NCI-H748 treated with DMSO at 0.1 percent for 48 hours (cell line): ENCODE measurements at regions not wholly inside any gene's neighbourhood (a gene's known extent, or its start where the extent isn't known, plus 50 kb on each side); places are given as distances from the start of the nearest gene placed in this dataset.
A peak's percentile ranks its signal among the peaks of the same experiment; 100 is the strongest.

ENCODE experiments used
- DNase-seq: peaks from one replicate; lab custom pipeline; 2025; lab: John Stamatoyannopoulos, UW

DNA sequence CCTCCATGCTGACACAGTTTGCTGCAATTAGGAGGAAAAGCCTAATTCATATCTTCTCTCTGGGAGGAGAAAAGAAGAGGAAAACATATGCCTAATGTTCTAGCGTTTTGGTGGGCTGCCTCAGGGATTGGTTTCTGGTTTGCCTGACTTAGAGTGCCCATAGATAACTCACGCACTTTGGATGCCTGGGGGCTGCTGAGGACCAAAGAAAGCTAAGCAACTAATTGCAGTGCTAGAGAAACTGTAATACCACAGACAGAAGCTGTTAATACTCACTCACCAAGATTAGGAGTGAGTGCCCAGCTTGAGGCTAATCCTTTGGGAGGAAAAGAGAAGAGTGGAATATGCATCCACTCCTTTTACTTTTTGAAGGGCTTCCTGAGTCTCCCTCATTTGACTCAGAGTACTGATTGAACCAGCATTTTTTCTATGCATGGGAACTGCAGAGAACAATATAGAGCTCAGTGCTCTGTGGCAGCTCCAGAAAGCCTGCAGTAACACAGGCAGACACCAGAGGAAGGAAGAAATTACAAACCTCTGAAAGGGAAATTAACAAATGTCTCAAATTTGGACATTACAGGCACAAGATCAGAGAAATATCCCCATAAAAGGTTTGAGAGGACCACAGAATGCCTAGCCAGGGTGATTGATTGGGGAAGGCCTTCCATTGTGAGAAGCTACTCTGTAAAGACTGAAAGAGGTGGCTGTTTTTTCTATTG lies 666.4 kb downstream of the OLFM4 start:
- DNase-seq = no peak

- DNase-seq = no peak
Measured at GRCh38 chr13:53703371-53704080, 674.9 kb downstream of the OLFM4 start.

- no peak for DNase-seq
Measured at GRCh38 chr13:53719281-53719680, 690.7 kb downstream of the OLFM4 start.

DNA sequence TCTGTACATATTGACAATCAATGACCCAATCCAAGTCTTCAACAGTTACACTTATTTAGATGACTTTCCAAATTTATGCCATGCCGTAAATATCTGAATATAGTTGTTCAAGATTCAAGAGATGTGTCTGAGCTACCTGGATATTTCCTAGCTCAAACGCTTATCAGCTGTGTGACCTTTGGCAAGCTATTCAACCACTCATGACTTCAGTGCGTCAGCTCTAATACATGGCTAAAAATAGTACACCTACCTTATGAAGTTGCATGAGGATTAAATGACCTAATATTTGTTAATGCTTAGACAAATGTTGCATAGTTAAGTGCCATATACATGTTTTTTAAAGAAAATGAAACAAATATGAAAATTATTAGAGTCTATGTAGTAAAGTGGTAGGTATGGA lies 704.1 kb downstream of the OLFM4 start:
- DNase-seq = no peak

DNA sequence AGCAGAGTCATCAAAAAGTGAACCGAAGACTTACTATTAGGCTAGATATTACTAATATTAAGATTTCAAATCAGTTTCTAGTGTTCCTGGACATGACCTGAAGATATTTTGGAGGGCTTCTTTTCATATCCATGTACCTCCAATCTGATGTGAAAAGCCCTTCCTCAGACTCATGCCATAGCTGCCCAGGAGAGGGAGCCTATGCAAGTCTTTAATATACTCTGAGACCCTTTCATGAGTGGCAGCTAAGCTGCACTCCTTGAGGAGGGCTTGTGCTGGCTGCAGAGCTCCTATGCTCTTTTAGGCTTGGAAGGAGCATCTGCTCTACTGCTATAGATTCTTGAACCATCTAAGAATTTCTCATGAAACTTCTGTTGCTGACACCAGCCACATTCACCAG lies 715.3 kb downstream of the OLFM4 start:
- DNase-seq = no peak

GRCh38 chr13:53747825-53748224 lies 719.2 kb downstream of the OLFM4 start:
- DNase-seq = no peak

DNA sequence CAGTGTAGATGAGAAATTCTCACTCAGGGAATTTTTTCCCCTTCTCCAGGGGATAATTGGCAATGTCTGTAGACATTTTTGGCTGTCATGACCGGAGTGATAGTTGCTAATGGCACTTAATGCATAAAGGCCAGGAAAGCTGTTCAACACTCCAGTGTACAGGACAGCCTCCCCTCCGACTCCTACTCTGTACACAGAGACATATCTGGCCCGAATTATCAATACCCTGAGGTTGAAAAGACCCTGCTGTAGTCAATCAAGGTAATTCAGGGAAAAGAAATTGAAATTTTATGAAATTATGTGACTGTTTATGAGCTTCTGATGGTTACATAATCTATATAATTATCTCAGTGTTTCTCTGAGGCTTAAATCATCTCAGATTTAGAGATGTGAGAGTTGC lies 720.7 kb downstream of the OLFM4 start:
- DNase-seq = no peak

- DNase-seq = no peak
Measured at GRCh38 chr13:53759016-53759415, 730.4 kb downstream of the OLFM4 start.

DNA sequence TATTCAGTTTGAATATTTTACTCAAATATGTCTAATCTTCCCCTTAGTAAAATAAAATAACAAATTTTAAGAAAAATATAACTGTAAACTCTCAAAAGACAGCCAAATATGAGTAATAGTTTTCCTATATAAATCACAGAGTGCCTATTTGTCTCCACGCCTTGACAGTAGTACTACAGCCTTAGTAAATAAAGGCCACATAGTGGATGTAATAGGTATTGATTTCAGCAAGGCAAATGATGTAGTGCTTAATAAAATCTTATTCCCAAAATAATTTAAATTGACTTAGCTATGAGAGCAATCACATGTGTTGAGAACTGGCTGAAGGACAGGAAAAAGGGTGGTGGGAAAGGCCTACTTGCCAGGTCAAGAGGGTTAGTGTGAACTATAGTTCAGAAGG lies 747.2 kb downstream of the OLFM4 start:
- DNase-seq = no peak

DNA sequence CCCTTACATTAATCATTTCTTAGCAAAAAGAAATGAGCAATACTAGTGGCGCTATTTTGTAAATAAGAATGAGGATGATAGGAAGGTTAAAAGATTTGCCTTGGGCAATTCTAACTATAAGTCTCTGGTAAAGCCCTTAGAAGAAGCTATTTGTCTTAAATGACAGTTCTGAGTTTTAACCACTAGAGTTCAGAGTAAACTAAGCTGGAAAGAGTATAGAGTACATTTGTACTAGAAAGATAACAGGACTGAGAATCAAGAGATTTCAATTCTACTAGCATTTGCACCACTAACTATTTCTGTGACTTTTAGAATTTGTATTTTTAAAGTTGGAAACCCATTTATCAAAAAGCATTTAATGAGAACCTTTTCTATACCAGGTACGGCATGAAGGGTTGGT lies 750.3 kb downstream of the OLFM4 start:
- DNase-seq = no peak

DNA sequence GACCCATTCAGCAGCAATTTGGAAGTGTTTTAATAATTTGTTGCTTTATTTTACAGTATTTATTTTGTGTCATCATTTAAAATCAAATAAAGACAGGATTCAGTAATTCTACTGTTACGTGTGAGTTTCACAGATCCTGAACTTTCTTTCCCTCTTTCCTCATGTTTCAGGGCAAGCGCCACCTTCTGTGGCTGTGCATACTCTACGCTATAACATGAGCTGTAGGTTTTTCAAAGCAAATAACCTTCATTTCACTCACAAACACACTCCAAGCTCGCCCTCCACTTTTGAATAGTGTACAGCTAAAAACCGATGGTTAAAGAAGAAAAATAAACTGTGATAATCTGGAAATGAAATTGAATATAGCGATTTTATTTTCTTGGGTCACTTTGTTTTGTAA lies 753.3 kb downstream of the OLFM4 start:
- peak; percentile 61 for DNase-seq

- DNase-seq = peak; percentile 93
Measured at GRCh38 chr13:53782488-53782961, 753.9 kb downstream of the OLFM4 start.

GRCh38 chr13:53783471-53783870 lies 754.9 kb downstream of the OLFM4 start:
- DNase-seq = peak; percentile 73

DNA sequence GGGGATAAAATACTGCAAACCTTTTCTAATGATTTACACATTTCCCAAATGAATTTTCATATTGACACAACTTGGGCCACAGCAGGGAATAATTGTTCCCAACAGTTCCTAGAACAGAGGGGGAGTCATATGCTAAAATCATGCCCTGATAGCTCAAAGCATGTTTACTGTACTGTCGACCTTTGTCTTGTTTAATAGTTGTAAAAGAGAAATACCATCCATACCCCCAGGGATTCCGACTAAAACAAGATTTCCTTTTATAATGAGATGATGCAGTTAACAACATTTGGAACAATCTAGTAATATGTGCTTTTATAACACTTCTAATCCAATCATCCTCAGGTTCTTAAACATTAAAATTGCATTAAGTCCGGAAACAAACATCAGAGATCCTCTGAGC lies 759.7 kb downstream of the OLFM4 start:
- DNase-seq = peak; percentile 53

GRCh38 chr13:53800011-53800410 lies 771.4 kb downstream of the OLFM4 start:
- DNase-seq = no peak

- no peak for DNase-seq
Measured at GRCh38 chr13:53807251-53807834, 778.7 kb downstream of the OLFM4 start.

DNA sequence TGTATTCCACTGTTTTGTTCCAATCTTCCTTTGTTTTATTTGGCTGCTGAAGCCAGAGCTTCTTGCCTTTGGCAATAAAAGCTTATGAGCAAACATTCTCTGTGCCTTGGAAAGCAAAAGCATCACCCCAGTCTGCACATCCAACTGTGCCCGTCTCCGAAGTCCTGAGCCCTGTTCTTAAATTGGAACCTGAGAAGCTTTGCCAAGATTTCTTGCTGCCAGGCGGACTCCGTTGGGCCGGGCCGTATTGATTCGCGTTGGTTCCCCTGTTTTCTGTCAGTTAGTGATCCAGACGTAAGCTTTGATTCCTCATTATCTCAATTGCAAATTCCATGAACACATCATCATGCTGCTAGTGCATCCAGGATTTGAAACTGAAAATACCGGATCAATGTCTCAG lies 793.0 kb downstream of the OLFM4 start:
- no peak for DNase-seq

GRCh38 chr13:53822136-53822535 lies 793.5 kb downstream of the OLFM4 start:
- no peak for DNase-seq

DNA sequence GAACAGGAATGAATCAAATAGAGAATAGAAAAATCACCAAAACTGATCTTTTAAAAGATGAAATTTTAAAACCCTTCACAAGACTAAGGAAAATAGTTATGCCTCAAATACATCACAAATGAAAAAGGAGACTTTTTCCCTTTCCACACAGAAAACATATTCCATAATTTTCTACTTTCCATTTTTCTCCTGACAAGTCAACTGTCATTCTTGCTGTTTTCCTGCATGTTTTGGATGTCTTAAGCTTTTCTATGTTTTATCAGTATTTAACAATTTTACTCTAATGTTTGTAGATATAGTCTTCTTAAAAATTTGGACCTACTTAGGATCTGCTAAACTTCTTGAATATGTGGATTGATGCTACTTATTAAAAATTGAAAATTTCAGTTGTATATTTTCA lies 810.8 kb downstream of the OLFM4 start:
- no peak for DNase-seq

GRCh38 chr13:53844473-53845146 lies 816.0 kb downstream of the OLFM4 start:
- no peak for DNase-seq

- DNase-seq = peak; percentile 95
Measured at GRCh38 chr13:53847502-53847901, 818.9 kb downstream of the OLFM4 start.

- DNase-seq = peak; percentile 92
Measured at GRCh38 chr13:53848366-53848961, 819.9 kb downstream of the OLFM4 start.
